H9 (cell line): ENCODE measurements at regions not wholly inside any gene's neighbourhood (a gene's known extent, or its start where the extent isn't known, plus 50 kb on each side); places are given as distances from the start of the nearest gene placed in this dataset.

Experiments used
- DNase-seq: peaks from one replicate; pipeline ENCODE4 v3.0.0-alpha.2; 2017
- H2AFZ ChIP-seq: one replicate; pipeline ENCODE4 v1.6.1; 2013; ENCODE audit warnings: mild to moderate bottlenecking, low read length, control low read depth, moderate library complexity
- H2AK5ac ChIP-seq: 2 replicates; pipeline ENCODE4 v1.6.1; 2013; ENCODE audit warnings: low read length, control low read depth, mixed read lengths; ENCODE audit not compliant: insufficient read length
- H2BK120ac ChIP-seq: one replicate; pipeline ENCODE4 v1.6.1; 2013; ENCODE audit warnings: low read depth, mild to moderate bottlenecking, low read length, control low read depth, inconsistent platforms; ENCODE audit not compliant: poor library complexity, severe bottlenecking
- H2BK12ac ChIP-seq: 2 replicates; pipeline ENCODE4 v1.6.1; 2013; ENCODE audit warnings: low read length, control low read depth, mixed read lengths, low read depth; ENCODE audit not compliant: insufficient read length
- H2BK15ac ChIP-seq: 2 replicates; pipeline ENCODE4 v1.6.1; 2013; ENCODE audit warnings: low read depth, low read length, control low read depth
- H2BK20ac ChIP-seq: one replicate; pipeline ENCODE4 v1.6.1; 2013; ENCODE audit warnings: low read depth, mild to moderate bottlenecking, low read length, control low read depth, inconsistent platforms; ENCODE audit not compliant: poor library complexity, severe bottlenecking
- H2BK5ac ChIP-seq: 2 replicates; pipeline ENCODE4 v1.6.1; 2013; ENCODE audit warnings: low read length, control low read depth, mixed read lengths; ENCODE audit not compliant: insufficient read length
- H3K14ac ChIP-seq: 2 replicates; pipeline ENCODE4 v1.6.1; 2013; ENCODE audit warnings: low read length, control low read depth; ENCODE audit not compliant: insufficient read depth
- H3K18ac ChIP-seq: 2 replicates; pipeline ENCODE4 v1.6.1; 2013; ENCODE audit warnings: low read depth, mild to moderate bottlenecking, mixed read lengths, low read length, control low read depth; ENCODE audit not compliant: insufficient read length
- H3K23ac ChIP-seq: 2 replicates; pipeline ENCODE4 v1.6.1; 2013; ENCODE audit warnings: low read length, control low read depth, mixed read lengths, low read depth; ENCODE audit not compliant: insufficient read length
- H3K23me2 ChIP-seq: 2 replicates; pipeline ENCODE4 v1.6.1; 2013; ENCODE audit warnings: low read depth, mild to moderate bottlenecking, mixed read lengths, low read length, control low read depth; ENCODE audit not compliant: insufficient read length, poor library complexity, severe bottlenecking
- H3K27ac ChIP-seq: 2 replicates; pipeline ENCODE4 v1.5.1; 2013; ENCODE audit warnings: low read length, control low read depth, mixed read lengths, low read depth; ENCODE audit not compliant: insufficient read length
- H3K27me3 ChIP-seq: 2 replicates; pipeline ENCODE4 v1.6.1; 2013; ENCODE audit warnings: low read length, control low read depth, inconsistent platforms; ENCODE audit not compliant: insufficient read depth
- H3K4ac ChIP-seq: 2 replicates; pipeline ENCODE4 v1.6.1; 2013; ENCODE audit warnings: low read depth, mild to moderate bottlenecking, control low read depth, inconsistent platforms, low read length, moderate library complexity
- H3K4me1 ChIP-seq: 2 replicates; pipeline ENCODE4 v1.6.1; 2013; ENCODE audit warnings: low read length, control low read depth, inconsistent platforms; ENCODE audit not compliant: insufficient read depth
- H3K4me2 ChIP-seq: 2 replicates; pipeline ENCODE4 v1.6.1; 2013; ENCODE audit warnings: low read length, control low read depth, mixed read lengths; ENCODE audit not compliant: insufficient read length, insufficient read depth
- H3K56ac ChIP-seq: 2 replicates; pipeline ENCODE4 v1.6.1; 2013; ENCODE audit warnings: low read depth, mild to moderate bottlenecking, mixed read lengths, low read length, control low read depth; ENCODE audit not compliant: insufficient read length
- H3K79me1 ChIP-seq: 2 replicates; pipeline ENCODE4 v1.6.1; 2013; ENCODE audit warnings: low read depth, mild to moderate bottlenecking, moderate library complexity, low read length, control low read depth, inconsistent platforms; ENCODE audit not compliant: insufficient read depth, poor library complexity, severe bottlenecking
- H3K79me2 ChIP-seq: 2 replicates; pipeline ENCODE4 v1.6.1; 2013; ENCODE audit warnings: low read length, control low read depth, inconsistent platforms; ENCODE audit not compliant: insufficient read depth
- H3K9ac ChIP-seq: 2 replicates; pipeline ENCODE4 v1.6.1; 2013; ENCODE audit warnings: low read length, control low read depth, mixed read lengths; ENCODE audit not compliant: insufficient read length; ENCODE audit errors: extremely low read depth
- H3K9me3 ChIP-seq: one replicate; pipeline ENCODE4 v1.6.1; 2013; ENCODE audit warnings: low read depth, low read length, inconsistent platforms; ENCODE audit not compliant: control insufficient read depth
- H3T11ph ChIP-seq: one replicate; pipeline ENCODE4 v1.6.1; 2013; ENCODE audit warnings: mild to moderate bottlenecking, low read length, control low read depth, inconsistent platforms
- H4K20me1 ChIP-seq: one replicate; pipeline ENCODE4 v1.6.1; 2013; ENCODE audit not compliant: control insufficient read depth, insufficient read length, insufficient read depth
- H4K5ac ChIP-seq: 2 replicates; pipeline ENCODE4 v1.6.1; 2013; ENCODE audit warnings: low read depth, mild to moderate bottlenecking, mixed read lengths, low read length, control low read depth; ENCODE audit not compliant: insufficient read length
- H4K8ac ChIP-seq: replicated peaks from 2 replicates; pipeline ENCODE4 v1.6.1; 2013; ENCODE audit warnings: low read length, control low read depth, mixed read lengths, low read depth; ENCODE audit not compliant: insufficient read length
- H4K91ac ChIP-seq: 2 replicates; pipeline ENCODE4 v1.6.1; 2013; ENCODE audit warnings: low read depth, mild to moderate bottlenecking, moderate library complexity, mixed read lengths, low read length, control low read depth; ENCODE audit not compliant: insufficient read length
- H3K27ac Mint-ChIP-seq, 3 experiments: 2 replicates in 2 of 3; 3 replicates in 1 of 3; pipeline ENCODE4 v1.8.0; 2020 to 2021; ENCODE audit warnings: mixed read lengths in 3 of 3, mild to moderate bottlenecking in 1 of 3, moderate library complexity in 1 of 3
- H3K27me3 Mint-ChIP-seq: 2 replicates; pipeline ENCODE4 v1.8.0; 2021; ENCODE audit warnings: low read depth, mild to moderate bottlenecking, moderate library complexity, mixed read lengths
- H3K36me3 Mint-ChIP-seq, 3 experiments: 2 replicates in 2 of 3; 3 replicates in 1 of 3; pipeline ENCODE4 v1.8.0; 2020 to 2021; ENCODE audit warnings: low read depth in 3 of 3, mixed read lengths in 3 of 3; ENCODE audit not compliant: insufficient read depth in 1 of 3
- H3K4me1 Mint-ChIP-seq, 2 experiments: 2 replicates each; pipeline ENCODE4 v1.8.0; 2020; ENCODE audit warnings: mixed read lengths in 2 of 2
- H3K4me3 Mint-ChIP-seq, 2 experiments: 2 replicates in 1 of 2; 3 replicates in 1 of 2; pipeline ENCODE4 v1.8.0; 2020 to 2021; ENCODE audit warnings: mild to moderate bottlenecking in 2 of 2, mixed read lengths in 2 of 2, moderate library complexity in 1 of 2
- H3K9me3 Mint-ChIP-seq, 2 experiments: 2 replicates in 1 of 2; 3 replicates in 1 of 2; pipeline ENCODE4 v1.8.0; 2020; ENCODE audit warnings: mild to moderate bottlenecking in 2 of 2, mixed read lengths in 2 of 2, moderate library complexity in 1 of 2
- WGBS: extraction: QIAGEN DNeasy Blood & Tissue Kit; methylation state at CpG from one replicate; pipeline ENCODE4 v1.1.7; 2013; ENCODE audit warnings: missing lambda C conversion rate, low lambda C conversion rate, mixed read lengths; ENCODE audit not compliant: insufficient read length; ENCODE audit errors: extremely low coverage; 5-methylcytosine and 5-hydroxymethylcytosine counted together
- TF ChIP-seq, protein P1 (sequence below): fragments of 200-600 bp; sonication (generic); conservative IDR thresholded peaks from 3 replicates; pipeline ENCODE4 v1.8.0; 2021; ENCODE audit warnings: antibody characterized with exemption, mild to moderate bottlenecking

DNA sequence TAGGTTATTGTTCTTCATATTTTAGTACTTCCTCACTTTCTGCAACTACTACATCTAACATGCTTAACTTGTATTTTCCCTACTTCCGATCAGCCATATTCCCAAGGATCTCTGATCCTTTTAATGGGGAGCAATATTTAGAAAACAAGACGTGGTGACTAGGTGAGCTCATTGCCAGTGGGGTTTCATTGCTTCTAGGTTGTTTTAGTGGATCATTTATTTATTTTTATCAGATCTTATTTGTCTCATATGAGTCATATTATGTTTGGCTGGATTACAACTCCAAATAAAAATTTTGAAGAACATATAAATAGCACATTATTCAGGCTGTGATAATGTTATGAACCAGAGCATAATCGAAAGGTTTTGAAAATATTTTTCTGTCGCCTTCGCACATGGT is 480.9 kb upstream of the TMEFF2 start:
- Histone ChIP-seq H3K9me3 (no peaks in the 10 kb centered on the region), H3K18ac (no peak overlapping the region), H3K27me3 (no peaks in the 10 kb centered on the region), H3K56ac (no peak overlapping the region), H3K23me2 (no peaks in the 10 kb centered on the region), H4K20me1 (no peaks in the 10 kb centered on the region), H3K79me1 (no peaks in the 10 kb centered on the region), H3K14ac (no peak overlapping the region), H3K27ac (no peak overlapping the region), H4K5ac (no peak overlapping the region), H3K23ac (no peak overlapping the region), H3K4me1 (no peaks in the 10 kb centered on the region), H2BK120ac (no peak overlapping the region), H4K8ac (no peak overlapping the region), H2BK15ac (no peak overlapping the region), H3K4me2 (no peak overlapping the region), H2BK5ac (no peak overlapping the region), H2AFZ (no peak overlapping the region), H4K91ac (no peak overlapping the region), H2BK12ac (no peak overlapping the region), H3K9ac (no peak overlapping the region), H3T11ph (no peak overlapping the region), H3K4ac (no peak overlapping the region), H2AK5ac (no peak overlapping the region), H3K79me2 (no peaks in the 10 kb centered on the region), H2BK20ac (no peak overlapping the region)
- no peaks in the 10 kb centered on the region for H3K27me3 Mint-ChIP-seq
- no peak overlapping the region for H3K27ac Mint-ChIP-seq
- TF ChIP-seq, protein P1, sequence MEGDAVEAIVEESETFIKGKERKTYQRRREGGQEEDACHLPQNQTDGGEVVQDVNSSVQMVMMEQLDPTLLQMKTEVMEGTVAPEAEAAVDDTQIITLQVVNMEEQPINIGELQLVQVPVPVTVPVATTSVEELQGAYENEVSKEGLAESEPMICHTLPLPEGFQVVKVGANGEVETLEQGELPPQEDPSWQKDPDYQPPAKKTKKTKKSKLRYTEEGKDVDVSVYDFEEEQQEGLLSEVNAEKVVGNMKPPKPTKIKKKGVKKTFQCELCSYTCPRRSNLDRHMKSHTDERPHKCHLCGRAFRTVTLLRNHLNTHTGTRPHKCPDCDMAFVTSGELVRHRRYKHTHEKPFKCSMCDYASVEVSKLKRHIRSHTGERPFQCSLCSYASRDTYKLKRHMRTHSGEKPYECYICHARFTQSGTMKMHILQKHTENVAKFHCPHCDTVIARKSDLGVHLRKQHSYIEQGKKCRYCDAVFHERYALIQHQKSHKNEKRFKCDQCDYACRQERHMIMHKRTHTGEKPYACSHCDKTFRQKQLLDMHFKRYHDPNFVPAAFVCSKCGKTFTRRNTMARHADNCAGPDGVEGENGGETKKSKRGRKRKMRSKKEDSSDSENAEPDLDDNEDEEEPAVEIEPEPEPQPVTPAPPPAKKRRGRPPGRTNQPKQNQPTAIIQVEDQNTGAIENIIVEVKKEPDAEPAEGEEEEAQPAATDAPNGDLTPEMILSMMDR: no peak
- no CpG with 5 or more reads among the region's 5 CpGs for WGBS
- H3K36me3 Mint-ChIP-seq: no peaks in the 10 kb centered on the region; a peak in 1 of 7 replicates
- H3K9me3 Mint-ChIP-seq: no peaks in the 10 kb centered on the region
- no peak for DNase-seq
- no peaks in the 10 kb centered on the region for H3K4me1 Mint-ChIP-seq
- H3K4me3 Mint-ChIP-seq: no peak overlapping the region
